IPS-18a (cell line): ENCODE measurements at regions not wholly inside any gene's neighbourhood (a gene's known extent, or its start where the extent isn't known, plus 50 kb on each side); places are given as distances from the start of the nearest gene placed in this dataset.
A peak's percentile ranks its signal among the peaks of the same experiment; 100 is the strongest.

Experiments used
- H3K27ac ChIP-seq: one replicate; pipeline ENCODE4 v1.5.1; 2013; ENCODE audit warnings: low read length
- H3K27me3 ChIP-seq: one replicate; pipeline ENCODE4 v1.6.1; 2013; ENCODE audit warnings: mild to moderate bottlenecking, low read length; ENCODE audit not compliant: control insufficient read depth, insufficient read depth
- H3K36me3 ChIP-seq: one replicate; pipeline ENCODE4 v1.6.1; 2013; ENCODE audit warnings: low read depth, low read length; ENCODE audit not compliant: control insufficient read depth
- H3K4me1 ChIP-seq: one replicate; pipeline ENCODE4 v1.6.1; 2013; ENCODE audit warnings: low read depth, low read length; ENCODE audit not compliant: control insufficient read depth
- H3K4me3 ChIP-seq: one replicate; pipeline ENCODE4 v1.5.1; 2013; ENCODE audit warnings: low read length
- H3K9ac ChIP-seq: one replicate; pipeline ENCODE4 v1.6.1; 2013; ENCODE audit warnings: mild to moderate bottlenecking, low read length, moderate library complexity
- H3K9me3 ChIP-seq: one replicate; pipeline ENCODE4 v1.6.1; 2013; ENCODE audit warnings: low read depth, low read length; ENCODE audit not compliant: control insufficient read depth

GRCh38 chr4:23365871-23366556, 523.8 kb downstream of the PPARGC1A start:
- Histone ChIP-seq H3K36me3 (no peaks in the 10 kb centered on the region), H3K9ac (no peak overlapping the region), H3K27ac (no peak overlapping the region), H3K27me3 (no peaks in the 10 kb centered on the region), H3K9me3 (no peaks in the 10 kb centered on the region), H3K4me3 (no peak overlapping the region), H3K4me1 (no peaks in the 10 kb centered on the region)

GRCh38 chr4:23365086-23365485, 524.8 kb downstream of the PPARGC1A start:
- H3K27ac ChIP-seq = no peak overlapping the region
- no peaks in the 10 kb centered on the region for H3K27me3 ChIP-seq
- H3K9me3 ChIP-seq = no peaks in the 10 kb centered on the region
- no peaks in the 10 kb centered on the region for H3K36me3 ChIP-seq
- no peaks in the 10 kb centered on the region for H3K4me1 ChIP-seq
- no peak overlapping the region for H3K9ac ChIP-seq
- no peak overlapping the region for H3K4me3 ChIP-seq

- Histone ChIP-seq H3K9me3 (no peaks in the 10 kb centered on the region), H3K27me3 (no peaks in the 10 kb centered on the region), H3K9ac (no peak overlapping the region), H3K27ac (no peak overlapping the region), H3K4me3 (no peak overlapping the region), H3K4me1 (no peaks in the 10 kb centered on the region), H3K36me3 (no peaks in the 10 kb centered on the region)
Observed at GRCh38 chr4:23364167-23364566, 525.7 kb downstream of the PPARGC1A start.

DNA sequence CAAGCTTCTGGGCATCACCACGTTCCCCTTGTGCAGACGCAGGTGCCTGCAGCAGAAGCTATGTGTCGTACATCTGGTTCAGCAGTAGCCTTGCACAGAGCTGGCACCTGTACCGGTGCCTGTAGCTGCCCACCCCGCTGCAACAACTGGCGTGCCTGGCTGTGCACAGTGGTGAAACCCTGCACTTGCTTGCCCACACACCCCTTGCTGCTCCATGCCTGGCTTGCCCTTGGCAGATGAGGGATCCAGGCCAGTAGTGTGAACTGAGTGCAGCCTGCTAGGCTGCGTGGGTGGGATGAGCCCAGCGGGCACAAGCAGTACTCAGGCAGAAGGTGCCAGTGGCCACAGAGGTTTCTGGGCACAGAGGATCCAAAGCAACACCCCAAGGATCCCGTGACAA, 528.4 kb downstream of the PPARGC1A start:
- no peak overlapping the region for H3K27ac ChIP-seq
- no peaks in the 10 kb centered on the region for H3K36me3 ChIP-seq
- no peaks in the 10 kb centered on the region for H3K4me1 ChIP-seq
- H3K27me3 ChIP-seq = no peaks in the 10 kb centered on the region
- no peak overlapping the region for H3K9ac ChIP-seq
- H3K9me3 ChIP-seq = no peaks in the 10 kb centered on the region
- no peak overlapping the region for H3K4me3 ChIP-seq

DNA sequence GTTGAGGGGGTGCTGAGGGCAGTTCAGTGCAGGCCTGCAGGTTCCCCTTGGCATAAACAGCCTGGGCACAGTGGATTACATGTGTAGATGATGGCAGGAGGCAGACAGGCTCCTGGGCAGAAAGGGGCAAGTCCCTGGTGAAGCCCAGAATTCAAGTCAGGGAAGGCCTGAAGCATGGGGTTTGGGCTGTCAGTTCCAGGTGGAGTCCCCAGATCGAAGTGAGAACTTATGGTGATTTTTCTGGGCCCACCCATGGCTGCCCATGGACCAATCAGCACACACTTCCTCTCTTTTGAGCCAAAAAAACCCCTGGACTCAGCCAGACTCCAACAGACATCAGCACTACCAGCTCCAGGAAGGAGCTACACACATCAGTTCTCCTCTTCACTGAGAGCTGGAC, 529.1 kb downstream of the PPARGC1A start:
- H3K4me1 ChIP-seq = no peaks in the 10 kb centered on the region
- no peaks in the 10 kb centered on the region for H3K27me3 ChIP-seq
- H3K9ac ChIP-seq = no peak overlapping the region
- no peak overlapping the region for H3K27ac ChIP-seq
- H3K9me3 ChIP-seq = no peaks in the 10 kb centered on the region
- no peak overlapping the region for H3K4me3 ChIP-seq
- H3K36me3 ChIP-seq = no peaks in the 10 kb centered on the region

- Histone ChIP-seq H3K9ac (no peak overlapping the region), H3K27ac (no peak overlapping the region), H3K9me3 (no peaks in the 10 kb centered on the region), H3K36me3 (no peaks in the 10 kb centered on the region), H3K4me3 (no peak overlapping the region), H3K27me3 (no peaks in the 10 kb centered on the region), H3K4me1 (no peaks in the 10 kb centered on the region)
Observed at GRCh38 chr4:23355258-23355657, 534.6 kb downstream of the PPARGC1A start.

GRCh38 chr4:23353200-23353599, 536.6 kb downstream of the PPARGC1A start:
- no peaks in the 10 kb centered on the region for H3K27me3 ChIP-seq
- no peak overlapping the region for H3K9ac ChIP-seq
- no peak overlapping the region for H3K4me3 ChIP-seq
- H3K9me3 ChIP-seq = no peaks in the 10 kb centered on the region
- no peaks in the 10 kb centered on the region for H3K36me3 ChIP-seq
- no peaks in the 10 kb centered on the region for H3K4me1 ChIP-seq
- H3K27ac ChIP-seq = no peak overlapping the region

GRCh38 chr4:23348789-23349498, 540.9 kb downstream of the PPARGC1A start:
- no peaks in the 10 kb centered on the region for H3K4me1 ChIP-seq
- H3K36me3 ChIP-seq = no peaks in the 10 kb centered on the region
- H3K9ac ChIP-seq = no peak overlapping the region
- no peak overlapping the region for H3K27ac ChIP-seq
- H3K9me3 ChIP-seq = no peaks in the 10 kb centered on the region
- no peaks in the 10 kb centered on the region for H3K27me3 ChIP-seq
- no peak overlapping the region for H3K4me3 ChIP-seq

GRCh38 chr4:23337292-23337691, 552.6 kb downstream of the PPARGC1A start:
- H3K27ac ChIP-seq = no peak overlapping the region
- H3K4me1 ChIP-seq = peaks cover 26% of the 10 kb centered on the region
- H3K9ac ChIP-seq = no peak overlapping the region
- no peaks in the 10 kb centered on the region for H3K9me3 ChIP-seq
- no peak overlapping the region for H3K4me3 ChIP-seq
- no peaks in the 10 kb centered on the region for H3K36me3 ChIP-seq
- no peaks in the 10 kb centered on the region for H3K27me3 ChIP-seq

DNA sequence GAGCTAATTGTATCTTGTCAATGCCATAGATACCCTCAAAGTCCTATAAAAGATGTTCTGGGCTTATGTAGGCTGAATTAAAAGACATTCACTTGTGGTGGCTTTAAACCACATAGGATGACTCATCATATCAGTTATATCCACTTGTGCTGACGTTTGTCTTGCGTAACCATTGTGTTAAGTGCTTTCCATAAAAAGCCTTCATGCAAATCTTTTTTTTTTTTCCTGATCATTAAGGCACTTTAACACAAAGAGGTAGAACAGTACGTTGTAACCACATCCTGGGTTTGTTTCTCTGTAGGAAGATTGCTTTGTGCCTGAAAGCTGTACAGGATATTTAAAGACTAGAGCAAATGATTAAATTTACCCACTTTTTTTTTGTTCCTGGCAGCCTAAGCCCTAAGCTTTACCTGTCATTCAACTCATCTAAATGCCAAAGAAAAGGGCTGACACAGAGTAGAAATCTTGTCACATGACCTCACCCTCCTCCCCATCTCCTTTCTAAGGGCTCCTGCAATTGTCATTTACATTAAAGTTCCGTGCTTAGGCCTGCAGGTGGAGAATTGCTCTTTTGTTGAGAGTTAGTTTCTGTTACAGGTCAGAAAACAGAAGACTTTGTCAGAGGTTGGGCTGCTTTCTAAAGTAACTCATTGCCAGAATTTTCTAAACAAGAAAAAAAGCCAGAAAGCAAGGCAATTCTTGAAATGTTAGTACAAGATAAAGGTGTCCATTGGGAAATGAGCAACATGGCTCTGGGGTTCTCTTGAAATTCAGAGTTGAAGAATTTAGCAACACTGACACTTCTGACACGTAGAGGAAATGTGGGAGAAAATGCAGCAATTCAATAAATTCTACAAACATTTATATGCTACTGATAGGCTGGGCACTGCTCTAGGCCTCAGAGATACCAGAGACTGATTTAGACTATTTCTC, 555.6 kb downstream of the PPARGC1A start:
- Histone ChIP-seq H3K36me3 (no peaks in the 10 kb centered on the region), H3K4me1 (peaks cover 26% of the 10 kb centered on the region), H3K27me3 (no peaks in the 10 kb centered on the region), H3K9me3 (no peaks in the 10 kb centered on the region), H3K4me3 (no peak overlapping the region), H3K27ac (peak overlapping the region; percentile 7), H3K9ac (peak overlapping the region; percentile 14)

- Histone ChIP-seq H3K27me3 (no peaks in the 10 kb centered on the region), H3K9me3 (no peaks in the 10 kb centered on the region), H3K4me1 (peaks cover 26% of the 10 kb centered on the region), H3K9ac (no peak overlapping the region), H3K36me3 (no peaks in the 10 kb centered on the region), H3K27ac (no peak overlapping the region), H3K4me3 (no peak overlapping the region)
Observed at GRCh38 chr4:23333556-23333945, 556.3 kb downstream of the PPARGC1A start.
